Psoas muscle (tissue), 7 donors: ENCODE measurements at regions not wholly inside any gene's neighbourhood (a gene's known extent, or its start where the extent isn't known, plus 50 kb on each side); places are given as distances from the start of the nearest gene placed in this dataset.

ENCODE experiments used
- ATAC-seq, 4 donors: fragments of 200-7000 bp; cut with Tn5 transposase; one replicate each; pipeline ENCODE4 v1.9.1; 2020; ENCODE audit warnings: moderate library complexity in 3 of 4, mild to moderate bottlenecking in 2 of 4
- DNase-seq, 2 donors: peaks; one replicate each; pipeline ENCODE4 v3.0.0-alpha.2; 2020
- H3K27ac ChIP-seq: fragments of 200-600 bp; one replicate; pipeline ENCODE4 v1.8.0; 2022
- H3K27me3 ChIP-seq, 3 donors: fragments of 200-600 bp in 1 of 3; one replicate each; pipeline versions ENCODE4 v1.6.1 to v1.8.0; 2013 to 2022; ENCODE audit warnings: low read length in 2 of 3, mild to moderate bottlenecking in 2 of 3, moderate library complexity in 1 of 3; ENCODE audit not compliant: insufficient read depth in 3 of 3
- H3K36me3 ChIP-seq, 2 donors: fragments of 200-600 bp in 1 of 2; one replicate each; pipeline versions ENCODE4 v1.6.1 to v1.8.0; 2013 to 2022; ENCODE audit warnings: low read depth in 1 of 2, mild to moderate bottlenecking in 1 of 2, moderate library complexity in 1 of 2; ENCODE audit not compliant: insufficient read depth in 1 of 2
- H3K4me1 ChIP-seq: fragments of 200-600 bp; one replicate; pipeline ENCODE4 v1.8.0; 2022
- H3K4me3 ChIP-seq: fragments of 200-600 bp; one replicate; pipeline ENCODE4 v1.8.0; 2022; ENCODE audit warnings: mild to moderate bottlenecking
- H3K9me3 ChIP-seq: fragments of 200-600 bp; one replicate; pipeline ENCODE4 v1.8.0; 2022
- CTCF ChIP-seq: fragments of 200-600 bp; IDR thresholded peaks from one replicate; pipeline ENCODE4 v1.8.0; 2022; ENCODE audit warnings: antibody characterized with exemption
- WGBS, 3 donors: extraction: QIAGEN DNeasy Blood & Tissue Kit; methylation state at CpG; one replicate each; pipeline versions ENCODE4 v1.1.6 to v1.1.7; 2013; 5-methylcytosine and 5-hydroxymethylcytosine counted together
- intact Hi-C, 2 donors: fragments of 100-400 bp; cut with DNase I; formaldehyde crosslinking; loops; one replicate each; pipeline versions ENCODE4 v1.11.0 to v1.14.2; 2022
- donor health status: healthy with polysubstance abuse.
- donor health status: DM: no; HTN: no; CAD: no; lungs with moderate emphysema.
- donor health status: Bipolar disorder and iron deficiency.
- donor health status: healthy.
- donor health status: DM: yes; HTN: yes; CAD: no.
- donor health status: DM: no; HTN: no; CAD: no.
- donor health status: DM: yes; HTN: yes; CAD: no.

GRCh38 chr7:22671177-22671879, 55.7 kb upstream of the IL6 start:
- Histone ChIP-seq H3K4me3 (no peak overlapping the region), H3K4me1 (no peaks in the 10 kb centered on the region), H3K27me3 (no peaks in the 10 kb centered on the region), H3K27ac (no peak overlapping the region), H3K36me3 (no peaks in the 10 kb centered on the region), H3K9me3 (no peaks in the 10 kb centered on the region)
- ATAC-seq = no peak
- TF ChIP-seq CTCF = no peak
- no peak for DNase-seq
- WGBS, 3 donors = 82 to 86% (median 84%) methylated on average over 5 of the region's 5 CpGs
- intact Hi-C loops = no loop called here

GRCh38 chr7:22670422-22670815, 56.6 kb upstream of the IL6 start:
- H3K27me3 ChIP-seq = no peaks in the 10 kb centered on the region
- DNase-seq = no peak
- H3K9me3 ChIP-seq = no peaks in the 10 kb centered on the region
- 39 to 57% (median 45%) methylated on average over 1 of the region's 1 CpG for WGBS, 3 donors
- no peak overlapping the region for H3K27ac ChIP-seq
- no peaks in the 10 kb centered on the region for H3K4me1 ChIP-seq
- intact Hi-C loops = no loop called here
- TF ChIP-seq CTCF = no peak
- H3K4me3 ChIP-seq = no peak overlapping the region
- ATAC-seq = no peak
- no peaks in the 10 kb centered on the region for H3K36me3 ChIP-seq

DNA sequence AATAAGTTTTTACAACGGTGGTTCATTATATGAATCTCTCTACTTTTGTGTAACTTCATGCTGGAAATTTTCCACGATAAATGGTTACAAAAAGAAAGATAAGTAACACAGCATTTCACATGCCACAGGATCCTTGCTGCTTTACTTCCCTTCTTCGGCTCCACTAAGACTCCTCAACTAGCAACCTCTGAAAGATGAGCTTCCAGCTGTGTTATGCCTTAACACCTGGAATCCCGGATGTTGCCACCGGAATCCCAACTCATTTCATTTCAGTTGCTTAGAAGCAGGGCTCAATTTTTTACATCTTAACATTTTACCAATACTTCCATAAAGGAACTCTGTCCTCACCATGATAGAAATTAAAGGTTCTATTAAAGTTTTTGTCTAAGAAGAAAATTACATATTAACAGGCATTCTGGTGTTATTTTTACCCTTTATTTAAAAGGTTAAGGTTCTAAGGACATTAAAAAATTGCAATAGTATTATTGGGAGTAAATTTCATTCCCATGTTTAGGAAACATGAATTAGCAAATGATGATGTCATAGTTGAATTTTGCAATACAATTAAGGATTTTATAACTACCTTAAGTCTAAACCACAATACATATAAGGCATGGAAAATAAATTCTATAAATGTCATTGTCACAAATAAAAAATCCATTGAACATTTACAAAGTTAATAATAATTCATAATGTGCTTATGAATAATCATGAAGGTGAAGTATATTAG, 57.1 kb upstream of the IL6 start:
- intact Hi-C loops = no loop called here

DNA sequence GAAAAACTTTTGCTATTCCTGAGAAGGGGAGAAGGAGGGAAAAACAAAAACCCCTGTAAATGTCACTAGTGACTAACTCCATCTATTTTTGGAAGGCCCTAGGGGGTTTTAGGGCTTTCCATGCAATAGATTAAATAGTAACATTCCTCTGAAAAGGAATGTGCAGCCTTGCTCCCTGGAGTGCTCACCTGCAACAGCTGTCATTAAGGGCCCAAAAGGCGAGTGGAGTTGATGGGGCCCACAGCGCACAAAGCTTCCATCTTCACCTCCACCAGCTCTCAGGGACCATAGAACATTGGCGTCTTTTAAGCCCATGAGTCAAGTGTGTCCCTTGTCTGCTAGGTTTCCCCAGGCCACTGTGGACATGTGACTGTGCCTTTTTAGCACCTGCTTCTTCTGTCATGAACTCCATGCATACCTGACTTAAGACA, 58.0 kb upstream of the IL6 start:
- 89 to 98% (median 93%) methylated on average over 3 of the region's 3 CpGs for WGBS, 3 donors
- intact Hi-C loops = no loop called here
- no peak for DNase-seq
- Histone ChIP-seq H3K9me3 (no peaks in the 10 kb centered on the region), H3K4me3 (no peak overlapping the region), H3K27me3 (no peaks in the 10 kb centered on the region), H3K27ac (no peak overlapping the region), H3K36me3 (no peaks in the 10 kb centered on the region), H3K4me1 (no peaks in the 10 kb centered on the region)
- no peak for ATAC-seq
- no peak for TF ChIP-seq CTCF

More for the DNA sequence above, 57.1 kb upstream of the IL6 start:
- no peak overlapping the region for H3K4me3 ChIP-seq
- H3K36me3 ChIP-seq = no peaks in the 10 kb centered on the region
- WGBS, 3 donors = 74 to 79% (median 77%) methylated on average over 5 of the region's 5 CpGs
- no peak overlapping the region for H3K27ac ChIP-seq
- no peak for TF ChIP-seq CTCF
- no peak for DNase-seq
- no peaks in the 10 kb centered on the region for H3K4me1 ChIP-seq
- ATAC-seq = no peak
- H3K9me3 ChIP-seq = no peaks in the 10 kb centered on the region
- H3K27me3 ChIP-seq = no peaks in the 10 kb centered on the region
